K562 (cell line): ENCODE measurements at regions not wholly inside any gene's neighbourhood (a gene's known extent, or its start where the extent isn't known, plus 50 kb on each side); places are given as distances from the start of the nearest gene placed in this dataset.

Experiments
- ARID2 ChIP-seq: fragments of 450-650 bp; IDR thresholded peaks from 2 replicates; pipeline ENCODE4 v1.6.1; 2017; ENCODE audit warnings: antibody characterized with exemption, mild to moderate bottlenecking
- BRCA1 ChIP-seq, 2 experiments: fragments of 450-650 bp in 1 of 2; sonication (generic) in 1 of 2; formaldehyde crosslinking in 1 of 2; IDR thresholded peaks; 2 replicates each; pipeline versions ENCODE4 v1.5.0 to v1.6.1; 2017 to 2020; ENCODE audit warnings: mild to moderate bottlenecking in 1 of 2, missing genetic modification reagents in 1 of 2
- CREBBP ChIP-seq: IDR thresholded peaks from one replicate; pipeline ENCODE4 v1.6.1; 2012; ENCODE audit warnings: low read depth, mild to moderate bottlenecking, control low read depth, inconsistent platforms, low read length
- EZH2 ChIP-seq: IDR thresholded peaks from 2 replicates; pipeline ENCODE4 v1.6.1; 2012; ENCODE audit warnings: low read depth, mild to moderate bottlenecking, inconsistent platforms, low read length, borderline replicate concordance
- HMGXB4 ChIP-seq: sonication (generic); formaldehyde crosslinking; IDR thresholded peaks from 2 replicates; pipeline ENCODE4 v1.8.1; 2023; ENCODE audit warnings: mild to moderate bottlenecking, missing genetic modification reagents
- JUNB ChIP-seq: fragments of 450-650 bp; formaldehyde crosslinking; conservative IDR thresholded peaks from 2 replicates; pipeline ENCODE4 v1.4.0; 2020; ENCODE audit warnings: mild to moderate bottlenecking
- KLF16 ChIP-seq: IDR thresholded peaks from 2 replicates; pipeline ENCODE4 v1.6.1; 2016; ENCODE audit warnings: antibody characterized with exemption
- SIN3A ChIP-seq, 2 experiments: fragments of 150-350 bp in 1 of 2; IDR thresholded peaks; 2 replicates each; pipeline ENCODE4 v1.6.1; 2011 to 2016; ENCODE audit warnings: borderline replicate concordance in 2 of 2, low read depth in 2 of 2, low read length in 2 of 2, mild to moderate bottlenecking in 2 of 2, moderate library complexity in 2 of 2; ENCODE audit not compliant: control insufficient read depth in 1 of 2
- SMC3 ChIP-seq: conservative IDR thresholded peaks from 2 replicates; pipeline ENCODE4 v1.6.1; 2011; ENCODE audit warnings: low read depth, low read length, improper control_type of control experiment; ENCODE audit not compliant: insufficient read depth
- U2AF1 ChIP-seq: fragments of 200-400 bp; formaldehyde crosslinking; optimal IDR thresholded peaks from 2 replicates; pipeline ENCODE3; 2017; ENCODE audit warnings: mild to moderate bottlenecking, low read depth, low read length, moderate library complexity
- ZBTB33 ChIP-seq: sonication (generic); formaldehyde crosslinking; IDR thresholded peaks from 2 replicates; pipeline ENCODE4 v1.8.1; 2023; ENCODE audit warnings: mild to moderate bottlenecking, missing genetic modification reagents
- ZBTB8A ChIP-seq: fragments of 450-650 bp; IDR thresholded peaks from 2 replicates; pipeline ENCODE4 v1.6.1; 2018; ENCODE audit warnings: mild to moderate bottlenecking, moderate library complexity; ENCODE audit not compliant: partially characterized antibody
- ZNF274 ChIP-seq: IDR thresholded peaks from 2 replicates; pipeline ENCODE4 v1.6.1; 2011; ENCODE audit warnings: low read depth, mild to moderate bottlenecking, low read length, moderate library complexity, borderline replicate concordance
- ZNF3 ChIP-seq: fragments of 250-450 bp; sonication (Bioruptor Pico); IDR thresholded peaks from 2 replicates; pipeline ENCODE4 v1.5.0; 2021; ENCODE audit warnings: mild to moderate bottlenecking, moderate library complexity

- no peak for TF ChIP-seq EZH2
- no peak for TF ChIP-seq CREBBP
- TF ChIP-seq ZBTB33 = no peak
- no peak for TF ChIP-seq SMC3
- TF ChIP-seq U2AF1 = no peak
- no peak for TF ChIP-seq ARID2
- TF ChIP-seq ZBTB8A = no peak
- no peak for TF ChIP-seq SIN3A (IDR thresholded peaks at IDR 0.05; ENCODE audit: borderline replicate concordance in 2 of 2, control insufficient read depth in 1 of 2, low read depth in 2 of 2, low read length in 2 of 2)
- no peak for TF ChIP-seq HMGXB4 (CRISPR knock-in tag)
- TF ChIP-seq ZNF3 (CRISPR knock-in tag) = no peak
- TF ChIP-seq BRCA1 (IDR thresholded peaks at IDR 0.05) = no peak
- TF ChIP-seq BRCA1 (CRISPR knock-in tag; IDR thresholded peaks at IDR 0.05) = no peak
- TF ChIP-seq KLF16 = no peak
- no peak for TF ChIP-seq JUNB
- TF ChIP-seq ZNF274 = no peak
These were observed 427.1 kb downstream of the KDM5D start for GRCh38 chrY:19317271-19317987.
